Activated CD4-positive, alpha-beta T cell treated with anti-CD3 and anti-CD28 coated beads, Interleukin-2, Interleukin-6, amounts not matched to agents 100 ng/mL and 50 ng/mL, durations not matched to agents 16 hours and 8 hours (primary cell): ENCODE measurements at regions not wholly inside any gene's neighbourhood (a gene's known extent, or its start where the extent isn't known, plus 50 kb on each side); places are given as distances from the start of the nearest gene placed in this dataset.
"Not testable (repeated sequence)": the region's sequence is repeated elsewhere in the genome, so short reads cannot be mapped to it uniquely, and the experiment has no call there.

Source experiments
- DNase-seq: peaks from one replicate; pipeline ENCODE4 v3.0.0-alpha.2; 2020

DNA sequence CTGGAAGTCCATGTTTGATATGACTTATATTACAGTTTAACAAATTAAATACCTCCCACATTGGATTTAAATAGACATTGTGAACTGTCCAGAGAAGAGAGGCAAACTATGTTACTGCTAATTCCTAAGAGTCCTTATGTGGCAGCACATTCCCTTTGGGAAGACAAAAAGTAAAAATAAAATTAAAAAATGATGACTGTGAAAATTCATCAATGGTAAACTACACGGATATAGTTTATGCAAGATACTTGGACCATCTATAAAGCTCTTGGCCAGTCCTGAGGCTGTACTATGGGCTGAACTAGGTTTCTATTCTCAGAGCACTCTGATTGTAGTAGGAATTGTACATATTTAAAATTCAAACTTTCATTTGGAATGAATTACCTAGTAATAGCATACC, 206.4 kb downstream of the LRRK2 start:
- DNase-seq, result no peak

DNA sequence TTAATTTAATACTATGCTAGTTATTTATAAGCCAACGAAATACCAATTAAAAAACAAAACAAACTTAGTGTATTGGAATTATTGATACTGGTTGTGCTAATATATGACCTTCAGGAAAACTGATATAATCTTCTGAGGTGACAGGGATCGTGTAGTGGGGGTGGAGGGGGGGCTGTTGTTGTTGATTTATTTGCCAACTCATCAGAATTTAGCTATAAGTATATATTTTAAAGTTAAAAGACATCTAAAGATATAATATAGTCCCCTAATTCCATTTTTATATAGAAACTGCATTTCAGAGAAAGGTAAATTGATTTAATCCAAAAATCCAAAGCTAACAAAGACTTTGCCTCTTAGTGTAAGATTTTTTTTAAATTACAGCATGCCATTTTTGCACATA, 210.5 kb downstream of the LRRK2 start:
- no peak for DNase-seq

DNA sequence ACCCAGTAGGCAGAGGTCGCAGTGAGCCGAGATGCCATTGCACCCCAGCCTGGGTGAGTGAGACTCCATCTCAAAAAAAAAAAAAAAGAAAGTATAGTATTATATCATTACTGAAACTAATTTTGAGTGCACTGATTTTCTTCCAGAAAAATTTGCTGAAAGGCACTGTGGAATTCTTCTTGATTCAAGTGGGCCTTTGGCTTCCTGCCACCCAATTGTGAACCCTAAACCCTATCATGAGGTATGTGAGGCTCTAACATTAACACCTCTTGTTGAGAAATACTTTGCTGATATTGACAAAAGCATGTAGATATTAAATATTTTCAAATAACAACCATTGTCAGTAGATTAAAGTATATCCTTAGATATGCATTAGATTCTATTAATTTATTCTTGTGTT, 211.2 kb downstream of the LRRK2 start:
- DNase-seq, result no peak

DNA sequence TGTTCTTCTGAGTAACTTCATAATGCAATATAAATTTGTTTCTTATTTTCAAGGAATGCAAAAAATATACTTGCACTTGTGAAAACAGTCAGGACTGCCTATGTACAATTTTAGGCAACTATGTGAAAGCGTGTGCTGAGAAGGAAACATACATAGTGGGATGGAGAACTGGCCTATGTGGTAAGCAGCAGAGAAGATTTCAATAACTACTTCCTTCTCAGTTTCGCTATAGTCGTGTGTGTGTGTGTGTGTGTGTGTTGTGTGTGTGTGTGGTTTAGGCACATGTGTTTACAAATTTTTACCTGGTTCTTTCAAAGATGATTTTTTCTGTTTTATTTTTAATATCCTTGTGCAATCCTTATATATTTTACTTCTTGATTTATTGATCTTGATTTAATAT, 211.8 kb downstream of the LRRK2 start:
- no peak for DNase-seq

DNA sequence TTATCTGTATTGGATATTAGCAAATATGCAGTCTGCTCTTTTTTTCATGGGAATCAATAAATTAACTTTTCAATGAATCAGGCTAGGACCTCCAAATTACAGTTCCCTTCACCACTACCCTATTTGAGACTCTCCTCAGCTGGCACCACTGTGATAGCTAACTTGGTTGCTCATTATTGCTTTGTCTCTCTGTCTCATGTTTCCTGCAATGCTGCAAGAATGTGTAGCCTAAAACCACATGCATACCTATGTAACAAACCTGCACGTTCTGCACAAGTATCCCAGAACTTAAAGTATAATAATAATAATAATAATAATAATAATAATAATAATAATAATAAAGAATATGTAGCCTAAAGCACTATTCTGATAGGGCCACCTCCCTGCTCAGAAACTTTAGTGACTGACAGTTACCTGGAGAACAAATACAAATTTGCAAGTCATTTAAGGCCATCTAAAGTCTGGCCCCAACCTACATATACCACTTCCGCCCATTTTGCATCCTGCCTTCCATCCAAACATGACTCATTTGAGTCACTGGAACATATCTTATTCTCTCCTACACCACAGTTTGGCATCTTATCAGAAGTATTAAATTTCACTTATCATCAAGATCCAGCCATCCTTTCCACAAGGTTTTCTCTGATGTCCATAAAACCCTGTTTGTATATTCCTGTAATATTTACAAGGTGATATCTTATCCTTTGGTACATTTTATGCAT, 215.1 kb downstream of the LRRK2 start:
- DNase-seq, result no peak

DNA sequence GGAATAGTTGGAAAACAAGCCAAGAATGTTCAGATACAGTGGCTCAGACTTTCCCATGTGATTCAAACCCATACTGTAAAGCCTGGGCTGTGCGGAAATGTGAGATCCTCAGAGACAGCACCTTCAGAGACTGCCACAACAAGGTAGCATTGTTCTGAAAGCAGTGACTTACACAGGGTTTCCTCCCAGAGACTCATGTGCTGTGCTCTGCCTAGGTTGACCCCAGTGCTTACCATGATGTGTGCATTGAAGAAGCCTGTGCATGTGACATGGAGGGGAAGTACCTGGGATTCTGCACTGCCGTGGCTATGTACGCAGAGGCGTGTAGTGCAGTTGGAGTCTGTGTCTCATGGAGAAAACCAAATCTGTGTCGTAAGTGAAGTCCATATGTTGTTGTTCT, 219.4 kb downstream of the LRRK2 start:
- no peak for DNase-seq

DNA sequence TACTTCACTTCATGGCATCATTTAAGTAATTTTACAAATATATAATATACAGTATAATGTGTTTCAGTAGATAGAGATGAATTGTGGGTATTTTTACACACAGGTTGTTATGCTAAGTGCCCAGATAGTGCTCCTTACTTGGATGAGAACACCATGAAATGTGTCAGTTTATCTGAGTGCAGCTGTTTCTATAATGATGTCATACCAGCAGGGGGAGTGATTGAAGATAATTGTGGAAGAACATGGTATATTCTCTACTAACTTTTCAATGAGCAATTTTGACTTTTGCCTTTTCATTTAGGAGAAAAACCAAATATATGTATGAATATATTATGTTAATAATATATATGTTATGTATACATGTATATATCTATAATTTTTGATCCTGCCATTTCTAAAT, 221.6 kb downstream of the LRRK2 start:
- peak; percentile 3 for DNase-seq

DNA sequence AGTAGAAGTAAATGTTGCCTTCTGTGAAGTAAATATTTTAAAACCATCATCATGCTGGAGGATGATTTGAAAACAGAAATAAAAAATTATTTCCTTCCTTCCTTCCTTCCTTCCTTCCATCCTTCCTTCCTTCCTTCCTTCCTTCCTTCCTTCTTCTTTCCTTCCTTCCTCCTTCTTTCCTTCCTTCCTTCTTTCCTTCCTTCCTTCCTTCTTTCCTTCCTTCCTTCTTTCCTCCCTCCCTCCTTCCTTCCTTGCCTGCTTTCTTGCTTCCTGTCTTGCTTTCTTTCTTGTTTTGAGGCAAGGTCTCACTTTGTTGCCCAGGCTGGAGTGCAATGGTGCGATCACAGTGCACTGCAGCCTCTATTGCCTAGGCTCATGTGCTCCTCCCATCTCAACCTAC, 223.7 kb downstream of the LRRK2 start:
- DNase-seq, result not testable (repeated sequence)

DNA sequence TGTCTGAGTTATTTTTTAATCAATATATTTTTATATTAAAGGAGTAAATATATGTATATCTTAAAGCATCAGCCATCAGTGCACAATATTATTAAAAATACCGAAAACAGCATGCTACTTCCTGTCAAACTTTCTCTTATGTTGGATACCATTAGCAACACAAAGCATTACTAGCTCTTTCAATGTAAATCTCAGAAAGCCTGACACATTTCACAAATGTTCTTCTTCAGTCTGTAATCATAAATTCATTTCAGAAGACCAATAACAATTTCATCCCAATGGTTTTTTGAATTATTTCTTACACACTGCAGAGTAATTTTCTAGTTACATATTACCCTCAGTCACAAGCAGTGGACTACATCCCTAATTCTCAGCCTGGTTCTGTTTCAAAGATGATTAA, 226.9 kb downstream of the LRRK2 start:
- DNase-seq, result no peak

DNA sequence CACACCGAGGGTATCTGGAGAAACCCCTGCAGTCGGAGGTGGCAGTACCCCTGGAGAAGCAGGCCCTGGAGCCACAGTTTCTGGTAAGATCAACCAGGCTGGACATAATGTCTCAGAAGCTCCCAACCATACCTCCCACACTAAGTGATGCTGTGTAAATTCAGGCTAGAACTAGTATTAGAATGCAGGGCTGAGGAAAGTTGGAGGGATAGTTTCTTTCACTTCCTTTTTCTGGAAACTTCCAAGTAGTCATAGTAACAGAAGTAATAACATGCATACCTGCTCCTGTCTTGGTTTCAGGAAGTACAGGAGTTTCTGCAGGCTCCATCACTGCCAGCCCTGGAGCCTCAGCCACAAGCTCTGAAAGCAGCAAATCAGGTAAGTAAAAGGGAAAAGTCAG, 228.1 kb upstream of the CNTN1 start:
- DNase-seq, result no peak

DNA sequence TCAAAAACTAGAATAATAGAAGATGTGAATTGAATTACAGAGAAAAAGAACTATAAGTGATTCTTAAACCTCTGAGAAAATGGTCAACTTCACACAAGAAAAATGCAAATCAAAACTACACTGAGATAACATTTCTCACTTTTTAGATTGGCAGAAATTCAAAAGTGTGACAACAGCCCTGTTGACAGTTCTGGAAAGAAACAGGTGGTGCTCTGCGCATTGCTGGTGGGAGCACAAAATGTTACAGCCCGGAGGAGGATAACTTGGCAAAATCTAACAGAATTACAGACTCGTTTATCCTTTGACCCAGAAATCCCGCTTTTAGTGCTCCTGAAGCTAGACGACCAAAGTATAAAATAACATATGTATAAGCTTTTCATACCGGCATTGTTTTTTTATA, 222.5 kb upstream of the CNTN1 start:
- no peak for DNase-seq

DNA sequence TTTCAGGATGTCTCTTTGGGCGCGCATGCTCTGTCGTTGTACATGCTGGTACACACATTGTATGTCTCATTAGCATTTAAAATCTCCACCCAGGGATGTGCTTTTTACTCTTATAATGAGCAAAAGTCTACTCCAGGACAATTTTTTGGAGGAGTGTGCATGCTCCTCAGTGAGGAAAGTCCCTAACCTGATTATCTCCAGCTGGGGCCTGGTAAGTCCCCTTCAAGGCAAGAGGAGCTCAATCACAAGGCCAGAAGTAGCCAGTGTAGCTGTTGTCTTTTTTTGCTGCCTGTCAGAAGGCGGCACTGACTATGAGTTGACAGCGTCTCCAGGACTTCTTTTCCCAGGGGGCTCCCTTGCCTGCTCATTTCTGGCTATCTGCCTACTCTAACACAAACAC, 218.3 kb upstream of the CNTN1 start:
- no peak for DNase-seq

DNA sequence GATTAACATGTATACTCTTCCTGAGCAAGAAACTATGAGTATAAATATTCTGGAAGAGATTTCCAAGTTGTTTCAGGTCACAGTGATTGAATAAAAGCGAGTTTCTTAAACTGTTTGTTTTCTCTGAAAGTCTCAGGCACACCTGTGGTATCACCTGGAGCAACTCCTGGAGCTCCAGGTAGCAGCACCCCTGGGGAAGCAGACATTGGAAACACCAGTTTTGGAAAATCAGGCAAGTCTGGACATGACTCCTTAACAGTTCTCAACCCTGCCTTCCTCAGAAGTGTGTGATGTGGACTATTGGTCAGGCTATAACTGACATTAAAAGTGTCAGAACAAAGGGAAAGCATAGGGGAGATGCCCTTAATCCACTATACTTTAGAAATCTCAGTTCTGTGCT, 217.6 kb upstream of the CNTN1 start:
- no peak for DNase-seq

DNA sequence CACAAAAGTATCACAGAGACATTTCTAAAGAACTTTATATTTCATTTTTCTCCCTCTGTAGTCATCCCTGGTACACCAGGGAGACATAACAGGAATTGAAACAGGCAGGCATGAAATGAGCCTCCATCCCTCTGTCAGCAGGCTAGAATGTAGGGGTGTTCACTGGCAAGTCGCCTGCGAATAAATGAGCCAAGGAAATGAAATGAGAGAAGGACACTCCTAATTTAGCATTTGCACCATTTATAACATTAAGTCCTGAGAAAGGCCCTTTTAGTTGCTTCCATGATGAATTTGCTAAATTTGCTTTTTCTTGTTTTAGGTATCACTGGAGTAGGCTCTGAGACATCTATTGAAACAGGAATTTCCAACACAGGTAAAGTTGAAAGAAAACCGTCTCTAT, 192.4 kb upstream of the CNTN1 start:
- DNase-seq, result no peak

DNA sequence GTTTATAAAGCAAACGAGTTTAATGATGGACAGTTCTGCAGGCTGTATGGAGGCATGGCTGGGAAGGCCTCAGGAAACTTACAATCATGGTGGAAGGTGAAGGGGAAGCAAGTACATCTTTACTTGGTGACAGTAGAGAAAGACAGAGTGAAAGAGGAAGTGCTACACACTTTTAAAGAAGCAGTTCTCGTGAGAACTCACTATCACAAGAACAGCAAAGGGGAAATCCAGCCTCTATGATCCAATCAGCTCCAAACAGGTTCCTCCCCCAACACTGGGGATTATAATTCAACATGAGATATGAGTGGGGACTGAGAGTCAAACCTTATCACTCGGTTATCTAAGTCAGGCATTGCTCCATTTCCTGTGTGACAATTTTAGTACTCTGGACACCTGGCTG, 189.9 kb upstream of the CNTN1 start:
- DNase-seq, result no peak

DNA sequence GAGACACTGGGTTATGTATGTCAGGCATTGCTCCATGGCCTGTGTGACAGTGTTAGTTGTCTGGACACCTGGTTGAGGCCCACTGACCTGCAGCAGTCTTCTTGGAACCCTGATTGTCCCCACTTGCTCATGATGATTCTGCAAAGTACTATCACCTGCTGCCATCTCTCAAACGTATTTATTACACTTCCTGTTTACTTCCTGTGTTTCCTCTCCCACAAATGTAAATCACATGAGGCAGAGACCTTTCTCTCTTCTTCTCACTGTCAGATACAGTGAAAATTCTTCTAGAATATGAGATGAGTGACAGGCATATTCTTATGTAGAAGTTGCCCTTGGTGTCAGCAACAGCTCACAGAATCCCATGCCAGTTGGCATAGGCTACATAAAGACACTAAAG, 186.9 kb upstream of the CNTN1 start:
- DNase-seq, result no peak

DNA sequence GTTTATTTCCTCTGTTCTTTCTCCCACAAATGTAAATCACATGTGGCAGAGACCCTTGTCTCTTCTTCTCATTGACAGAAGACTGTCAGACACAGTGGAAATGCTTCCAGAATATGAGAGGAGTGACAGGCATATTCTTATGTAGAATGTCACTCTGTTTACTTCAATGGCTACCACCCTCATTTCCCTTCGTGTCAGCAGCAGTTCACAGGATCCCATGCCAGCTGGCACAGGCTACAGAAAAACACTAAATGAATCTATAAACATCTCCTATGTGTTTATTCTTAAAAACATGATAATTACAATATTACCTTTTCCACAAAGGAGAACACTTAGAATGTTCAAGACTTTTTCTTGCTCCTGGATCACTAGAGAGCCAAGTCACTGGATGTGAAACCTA, 183.8 kb upstream of the CNTN1 start:
- no peak for DNase-seq

DNA sequence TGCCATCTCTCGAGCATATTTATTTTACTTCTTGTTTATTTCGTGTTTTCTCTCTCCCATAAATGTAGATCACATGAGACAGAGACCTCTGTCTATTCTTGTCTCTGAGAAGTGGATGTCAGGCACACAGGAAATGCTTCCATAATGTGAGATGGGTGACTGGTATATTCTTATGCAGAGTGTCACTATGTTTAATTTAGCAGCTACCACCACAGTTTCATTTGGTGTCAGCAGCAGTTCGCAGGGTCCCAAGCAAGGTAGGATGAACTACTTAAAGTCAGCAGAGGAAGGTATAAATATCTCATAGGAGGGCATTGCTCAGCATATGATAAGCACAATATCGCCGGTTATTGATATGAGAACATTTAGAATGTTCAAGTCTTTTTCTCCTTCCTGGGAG, 180.9 kb upstream of the CNTN1 start:
- DNase-seq, result no peak

DNA sequence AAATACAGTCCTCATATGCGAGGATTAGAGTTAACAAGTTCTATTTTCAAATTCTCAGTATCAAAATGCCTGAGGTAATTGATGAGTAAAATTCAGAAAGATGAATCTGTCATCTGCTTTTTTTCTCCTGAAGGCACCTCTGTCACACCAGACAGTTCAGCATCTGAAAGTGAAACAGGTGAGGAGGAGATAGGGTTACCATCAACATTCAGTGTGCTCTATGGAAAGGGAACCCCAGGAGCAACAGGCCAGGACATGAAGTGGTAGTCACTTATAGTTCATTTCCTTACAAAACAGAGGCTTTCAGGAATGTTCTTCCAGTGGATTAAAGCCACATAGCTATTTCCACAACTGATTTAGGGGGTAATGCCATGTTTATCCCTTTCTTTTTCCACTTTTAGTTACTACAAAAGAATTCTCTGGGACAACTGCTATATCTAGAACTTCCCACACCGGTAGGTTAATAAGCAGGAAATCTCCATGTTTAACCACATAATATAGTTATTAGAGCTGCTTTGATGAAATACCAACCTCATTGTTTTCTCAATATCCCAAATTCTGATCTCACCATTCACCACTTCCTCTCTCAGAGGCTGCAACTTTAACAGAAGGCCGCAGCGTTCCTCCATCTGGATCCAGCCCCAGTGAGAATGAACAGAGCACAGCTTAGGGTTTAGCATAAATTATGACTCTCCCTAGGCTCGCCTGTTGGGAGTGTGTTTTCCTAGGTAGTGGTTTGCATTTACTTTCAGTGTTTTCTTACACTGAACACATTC, 177.0 kb upstream of the CNTN1 start:
- DNase-seq, result no peak

DNA sequence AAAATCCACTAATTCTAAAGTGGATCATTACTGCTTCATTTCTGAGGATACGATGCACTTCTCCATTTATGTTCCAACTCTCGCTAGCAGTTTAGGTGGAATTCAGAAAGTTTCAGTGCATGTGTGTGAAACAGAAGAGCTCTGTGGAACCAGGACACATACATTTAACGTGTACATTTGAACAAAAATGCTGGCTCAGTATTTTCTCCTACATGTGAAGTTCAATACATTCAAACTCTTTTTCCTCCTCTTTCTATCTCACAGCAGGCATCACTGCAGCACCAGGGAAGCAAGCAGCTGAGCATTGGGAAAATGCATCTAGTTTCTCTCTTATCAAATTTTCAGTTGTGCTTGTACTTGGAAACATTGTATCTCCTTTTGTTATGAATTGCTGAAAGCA, 169.4 kb upstream of the CNTN1 start:
- DNase-seq, result no peak

DNA sequence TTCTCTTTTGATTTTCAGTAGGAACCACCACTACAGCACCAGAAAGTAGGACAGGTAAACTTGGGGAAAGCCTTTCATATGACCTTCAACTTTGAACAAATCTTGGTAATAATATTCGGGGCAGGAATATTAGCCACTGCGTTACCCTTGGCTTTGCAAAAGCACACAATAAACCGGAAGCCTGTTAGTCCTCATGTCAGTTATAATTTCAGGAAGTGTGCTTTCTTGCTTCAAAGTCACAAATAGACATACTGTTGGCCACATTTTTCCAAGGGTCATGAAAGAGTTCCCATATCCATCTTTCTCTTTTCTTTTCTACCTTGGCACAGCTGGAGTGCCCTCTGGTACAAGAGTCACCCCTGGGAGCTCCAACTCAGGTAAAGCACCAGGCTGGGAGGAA, 167.2 kb upstream of the CNTN1 start:
- no peak for DNase-seq

DNA sequence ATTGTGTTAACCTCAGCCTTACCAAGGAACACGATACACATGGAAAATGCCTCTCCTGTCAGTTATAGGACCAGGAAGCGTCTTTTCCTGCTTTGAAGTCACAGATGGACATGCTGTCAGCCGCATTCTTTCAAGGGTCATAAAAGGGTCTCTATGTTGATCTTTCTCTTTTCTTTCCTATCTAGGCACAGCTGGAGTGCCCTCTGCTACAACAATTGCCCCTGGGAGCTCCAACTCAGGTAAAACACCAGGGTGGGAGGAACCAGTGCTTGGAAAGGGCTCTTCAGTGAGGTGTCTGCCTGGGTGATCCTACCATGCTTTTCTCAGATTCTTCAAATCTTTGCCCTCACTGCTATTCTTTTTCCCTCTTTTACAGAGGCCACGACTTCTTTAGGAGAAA, 157.4 kb upstream of the CNTN1 start:
- DNase-seq, result no peak

DNA sequence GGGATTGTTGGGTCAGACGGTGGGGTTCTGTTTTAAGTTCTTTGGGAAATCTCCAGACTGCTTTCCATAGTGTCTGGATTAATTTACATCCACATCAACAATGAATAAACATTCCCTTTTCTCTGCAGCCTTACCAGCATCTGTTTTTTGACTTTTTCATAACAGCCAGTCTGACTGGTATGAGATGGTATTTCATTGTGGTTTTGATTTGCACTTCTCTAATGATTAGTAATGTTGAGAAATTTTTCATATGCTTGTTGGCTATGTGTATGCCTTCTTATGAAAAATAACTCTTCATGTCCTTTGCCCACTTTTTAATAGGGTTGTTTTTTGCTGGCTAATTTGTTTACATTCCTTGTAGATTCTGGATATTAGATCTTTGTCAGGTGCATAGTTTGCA, 140.8 kb upstream of the CNTN1 start:
- DNase-seq, result no peak

DNA sequence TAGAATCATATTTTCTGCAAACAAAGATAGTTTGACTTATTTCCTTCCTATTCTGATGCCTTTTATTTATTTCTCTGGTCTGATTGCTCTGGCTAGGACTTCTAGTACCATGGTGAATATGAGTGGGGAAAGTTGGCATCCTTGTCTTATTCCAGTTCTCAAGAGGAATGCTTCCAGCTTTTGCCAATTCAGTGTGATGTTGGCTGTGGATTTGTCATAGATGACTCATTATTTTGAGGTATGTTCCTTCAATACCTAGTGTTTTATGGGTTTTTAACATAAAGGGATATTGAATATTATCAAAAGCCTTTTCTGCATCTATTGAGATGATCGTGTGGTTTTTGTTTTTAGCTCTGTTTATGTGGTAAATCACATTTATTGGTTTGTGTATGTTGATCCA, 139.4 kb upstream of the CNTN1 start:
- no peak for DNase-seq

DNA sequence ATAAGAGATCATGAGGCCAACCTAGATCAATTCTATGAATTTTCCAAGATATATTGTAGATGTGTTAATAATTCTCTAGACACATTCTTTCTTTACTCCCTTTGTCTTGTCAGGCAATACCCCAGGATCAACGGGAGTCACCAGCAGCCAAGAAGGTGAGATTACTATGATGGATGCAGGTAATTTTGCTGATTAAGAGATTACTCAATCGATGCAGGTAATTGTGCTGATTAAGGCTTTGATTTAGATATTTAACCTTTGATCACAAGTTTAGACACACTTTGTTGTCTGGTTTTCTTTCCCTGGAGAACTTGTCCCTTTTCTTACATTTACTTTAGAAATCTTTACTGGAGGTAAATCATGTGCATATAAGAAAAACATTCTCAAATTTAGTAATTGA, 134.3 kb upstream of the CNTN1 start:
- no peak for DNase-seq
